Stimulated activated naive CD8-positive, alpha-beta T cell treated with anti-CD3 and anti-CD28 coated beads, Interleukin-15, Interleukin-2, amounts not matched to agents 100 ng/mL and 50 ng/mL, for 24 hours (primary cell): ENCODE measurements at regions not wholly inside any gene's neighbourhood (a gene's known extent, or its start where the extent isn't known, plus 50 kb on each side); places are given as distances from the start of the nearest gene placed in this dataset.

Source experiments
- H3K27ac Mint-ChIP-seq: one replicate; pipeline ENCODE4 v1.8.0; 2021; ENCODE audit warnings: mild to moderate bottlenecking, mixed read lengths
- H3K27me3 Mint-ChIP-seq: one replicate; pipeline ENCODE4 v1.8.0; 2021; ENCODE audit warnings: mixed read lengths
- H3K36me3 Mint-ChIP-seq: one replicate; pipeline ENCODE4 v1.8.0; 2021; ENCODE audit warnings: low read depth, mixed read lengths
- H3K4me1 Mint-ChIP-seq: one replicate; pipeline ENCODE4 v1.8.0; 2021; ENCODE audit warnings: low read depth, mixed read lengths
- H3K4me3 Mint-ChIP-seq: one replicate; pipeline ENCODE4 v1.8.0; 2021; ENCODE audit warnings: mild to moderate bottlenecking, mixed read lengths
- H3K9me3 Mint-ChIP-seq: one replicate; pipeline ENCODE4 v1.8.0; 2021; ENCODE audit warnings: mixed read lengths

DNA sequence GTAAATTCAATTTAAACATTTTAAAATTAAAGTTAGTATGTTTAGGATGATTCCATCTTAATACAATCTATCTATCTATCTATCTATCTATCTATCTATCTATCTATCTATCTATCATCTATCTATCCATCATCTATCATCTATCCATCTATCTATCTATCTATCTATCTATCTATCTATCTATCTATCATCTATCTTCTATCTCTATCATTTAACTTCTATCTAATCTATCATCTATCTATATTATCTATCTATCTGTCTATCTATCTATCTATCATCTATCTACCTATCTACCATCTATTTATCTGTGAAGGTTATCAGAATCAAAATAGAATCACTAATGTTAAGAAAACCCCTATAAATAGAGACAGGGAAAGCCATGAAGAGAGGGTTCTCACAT lies 78.3 kb downstream of the RAMP3 start:
- Mint-ChIP-seq H3K9me3 (no peaks in the 10 kb centered on the region), H3K4me3 (no peak overlapping the region), H3K36me3 (no peaks in the 10 kb centered on the region), H3K27ac (no peak overlapping the region), H3K4me1 (no peaks in the 10 kb centered on the region), H3K27me3 (peaks cover 55% of the 10 kb centered on the region)

- Mint-ChIP-seq H3K4me3 (no peak overlapping the region), H3K9me3 (no peaks in the 10 kb centered on the region), H3K36me3 (no peaks in the 10 kb centered on the region), H3K4me1 (no peaks in the 10 kb centered on the region), H3K27ac (no peak overlapping the region), H3K27me3 (peaks cover 61% of the 10 kb centered on the region)
Measured at GRCh38 chr7:45236666-45237065, 79.1 kb downstream of the RAMP3 start.

DNA sequence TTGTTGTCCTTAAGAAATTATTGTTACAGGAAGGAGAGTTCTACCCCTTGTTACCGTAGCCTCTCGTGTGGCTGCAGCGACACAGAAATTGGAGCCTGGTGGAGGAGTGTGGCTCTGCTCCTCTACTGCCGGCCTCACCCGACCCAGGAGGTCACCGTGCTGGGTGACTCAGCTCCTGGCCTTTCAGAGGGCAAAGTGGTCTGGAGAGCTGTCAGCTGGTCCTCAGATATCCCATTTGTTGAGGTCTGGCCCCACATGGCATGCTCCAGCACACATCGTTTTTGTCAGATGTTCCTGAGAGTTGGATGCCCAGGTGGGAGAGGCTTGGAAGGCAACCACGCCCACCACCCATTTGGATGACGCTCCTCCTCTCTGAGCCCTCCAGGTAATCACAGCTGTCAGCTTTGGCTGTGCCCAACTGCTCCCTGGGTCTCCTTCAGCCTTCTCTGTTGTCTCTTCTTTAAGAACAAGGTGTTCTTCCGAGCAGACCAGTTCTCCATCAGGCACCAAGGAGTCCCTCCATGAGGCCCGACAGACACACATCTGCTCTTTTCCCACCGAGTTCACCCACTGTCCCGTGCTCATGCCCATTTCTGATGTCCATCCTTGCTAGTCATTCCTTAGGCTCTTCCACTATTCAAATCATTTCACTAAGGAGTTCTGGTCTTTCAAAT lies 80.3 kb downstream of the RAMP3 start:
- Mint-ChIP-seq H3K36me3 (no peaks in the 10 kb centered on the region), H3K9me3 (no peaks in the 10 kb centered on the region), H3K27ac (no peak overlapping the region), H3K27me3 (peaks cover 57% of the 10 kb centered on the region), H3K4me1 (no peaks in the 10 kb centered on the region), H3K4me3 (no peak overlapping the region)

DNA sequence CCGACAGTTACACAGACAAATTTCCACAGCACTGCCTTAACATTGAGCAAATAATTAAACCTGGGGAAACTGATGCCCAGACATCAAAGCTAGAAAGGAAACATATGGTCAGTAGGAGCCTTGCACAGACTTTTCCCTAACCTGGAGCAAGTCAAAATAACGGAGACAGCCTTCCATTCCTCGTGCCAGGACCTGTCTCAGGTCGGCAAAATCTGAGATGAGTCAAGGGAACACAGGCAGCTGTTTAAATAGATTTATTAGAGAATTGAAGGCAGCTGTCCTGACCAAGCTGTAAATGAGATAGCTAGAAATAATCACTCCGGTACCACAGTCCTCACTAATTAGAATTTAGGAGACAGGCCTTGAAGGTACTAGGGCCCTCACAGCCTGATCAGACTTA lies 81.2 kb downstream of the RAMP3 start:
- H3K27me3 Mint-ChIP-seq: peaks cover 53% of the 10 kb centered on the region
- H3K4me1 Mint-ChIP-seq: no peaks in the 10 kb centered on the region
- no peaks in the 10 kb centered on the region for H3K9me3 Mint-ChIP-seq
- H3K4me3 Mint-ChIP-seq: no peak overlapping the region
- no peaks in the 10 kb centered on the region for H3K36me3 Mint-ChIP-seq
- H3K27ac Mint-ChIP-seq: no peak overlapping the region

GRCh38 chr7:45239486-45239885 lies 81.9 kb downstream of the RAMP3 start:
- Mint-ChIP-seq H3K4me3 (no peak overlapping the region), H3K4me1 (no peaks in the 10 kb centered on the region), H3K27me3 (peaks cover 49% of the 10 kb centered on the region), H3K36me3 (no peaks in the 10 kb centered on the region), H3K27ac (no peak overlapping the region), H3K9me3 (no peaks in the 10 kb centered on the region)

DNA sequence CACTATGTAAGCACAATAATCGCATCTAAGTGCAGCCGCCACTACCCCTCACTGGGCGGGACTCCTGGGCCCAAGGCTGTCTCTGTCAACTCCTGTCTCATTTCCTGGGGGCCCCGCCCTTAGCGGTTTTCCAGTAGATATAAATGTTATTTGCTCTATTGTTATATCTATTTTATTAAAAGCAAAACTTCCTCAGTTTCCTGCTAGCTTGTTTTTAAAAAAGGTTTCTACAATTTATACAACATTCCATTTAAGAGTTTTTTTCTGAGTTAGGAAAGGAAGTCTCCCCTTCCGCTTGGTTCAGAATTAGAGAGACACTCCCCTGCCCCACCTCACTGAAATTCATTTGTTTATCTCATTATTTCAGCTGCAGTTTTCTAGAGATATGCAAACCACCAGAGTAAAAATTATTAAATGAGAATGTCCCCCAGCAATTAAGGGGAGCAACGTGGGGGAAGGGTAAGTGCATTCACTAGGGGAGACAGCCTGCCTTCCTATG lies 82.7 kb downstream of the RAMP3 start:
- peaks cover 50% of the 10 kb centered on the region for H3K27me3 Mint-ChIP-seq
- H3K4me3 Mint-ChIP-seq: no peak overlapping the region
- H3K9me3 Mint-ChIP-seq: no peaks in the 10 kb centered on the region
- H3K27ac Mint-ChIP-seq: no peak overlapping the region
- H3K36me3 Mint-ChIP-seq: no peaks in the 10 kb centered on the region
- no peaks in the 10 kb centered on the region for H3K4me1 Mint-ChIP-seq

DNA sequence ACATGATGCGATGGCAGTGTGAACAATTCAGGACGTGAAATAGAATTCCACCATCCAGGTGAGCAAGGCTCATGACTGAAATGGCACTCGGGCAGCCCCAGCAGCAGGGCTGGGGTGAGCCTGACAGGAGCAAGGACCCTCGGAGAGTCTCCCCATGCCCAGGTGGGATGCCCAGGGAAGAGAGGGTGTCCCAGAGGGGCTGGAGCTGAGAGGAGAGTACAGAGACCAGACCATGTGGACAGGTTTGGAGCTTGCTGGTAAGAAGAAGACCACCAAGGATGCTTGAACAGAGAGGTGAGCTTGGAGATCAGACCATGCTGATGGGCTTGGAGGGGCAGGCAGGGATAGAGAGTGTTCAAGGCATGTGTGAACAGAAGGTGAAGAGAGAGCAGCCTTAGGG lies 83.3 kb downstream of the RAMP3 start:
- Mint-ChIP-seq H3K4me1 (no peaks in the 10 kb centered on the region), H3K27ac (no peak overlapping the region), H3K4me3 (no peak overlapping the region), H3K27me3 (peaks cover 54% of the 10 kb centered on the region), H3K9me3 (no peaks in the 10 kb centered on the region), H3K36me3 (no peaks in the 10 kb centered on the region)

DNA sequence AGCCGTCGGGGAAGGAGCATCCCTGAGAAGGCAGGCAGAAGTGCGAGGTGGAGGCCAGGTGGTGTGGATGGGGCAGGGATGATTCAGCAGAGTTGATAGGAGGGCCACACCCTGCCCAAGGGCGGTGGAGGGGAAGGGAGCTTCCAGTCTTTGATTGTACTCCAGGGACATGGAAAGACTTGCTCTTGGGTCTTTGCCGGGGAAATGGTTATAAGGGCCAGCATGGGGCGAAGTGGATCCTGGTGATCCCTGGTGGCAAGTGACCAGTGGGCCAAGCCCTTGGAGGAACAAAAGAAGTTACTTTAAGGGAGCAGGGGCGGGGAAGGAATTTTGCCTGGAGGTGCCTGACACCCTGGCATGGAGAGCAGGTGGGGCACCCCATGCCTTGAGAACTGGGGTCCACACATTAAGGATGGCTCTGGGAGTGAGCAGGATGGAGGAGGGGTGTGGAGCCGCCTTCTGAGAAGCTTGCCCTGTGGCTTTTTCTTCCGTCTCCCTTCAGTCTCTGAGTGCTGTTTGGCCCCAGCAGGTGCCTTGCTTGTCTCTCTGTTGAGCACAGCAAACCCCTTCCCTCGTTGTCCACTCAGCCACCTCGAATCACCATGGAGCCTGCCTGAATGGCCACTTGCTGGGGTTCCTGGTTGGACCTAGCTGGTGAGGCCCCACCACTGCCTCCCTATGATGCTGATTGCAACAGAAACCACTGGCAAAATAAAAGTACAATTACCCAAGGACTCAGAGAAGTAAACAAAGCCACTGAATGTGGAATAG lies 83.9 kb downstream of the RAMP3 start:
- Mint-ChIP-seq H3K36me3 (no peaks in the 10 kb centered on the region), H3K9me3 (no peaks in the 10 kb centered on the region), H3K27me3 (peaks cover 54% of the 10 kb centered on the region), H3K4me3 (no peak overlapping the region), H3K4me1 (no peaks in the 10 kb centered on the region), H3K27ac (no peak overlapping the region)

- no peak overlapping the region for H3K4me3 Mint-ChIP-seq
- no peak overlapping the region for H3K27ac Mint-ChIP-seq
- no peaks in the 10 kb centered on the region for H3K36me3 Mint-ChIP-seq
- H3K9me3 Mint-ChIP-seq: no peaks in the 10 kb centered on the region
- H3K4me1 Mint-ChIP-seq: no peaks in the 10 kb centered on the region
- peaks cover 58% of the 10 kb centered on the region for H3K27me3 Mint-ChIP-seq
Measured at GRCh38 chr7:45242261-45242660, 84.7 kb downstream of the RAMP3 start.

GRCh38 chr7:45242698-45243097 lies 85.1 kb downstream of the RAMP3 start:
- Mint-ChIP-seq H3K27ac (no peak overlapping the region), H3K4me1 (no peaks in the 10 kb centered on the region), H3K9me3 (no peaks in the 10 kb centered on the region), H3K4me3 (no peak overlapping the region), H3K36me3 (no peaks in the 10 kb centered on the region), H3K27me3 (peaks cover 58% of the 10 kb centered on the region)

DNA sequence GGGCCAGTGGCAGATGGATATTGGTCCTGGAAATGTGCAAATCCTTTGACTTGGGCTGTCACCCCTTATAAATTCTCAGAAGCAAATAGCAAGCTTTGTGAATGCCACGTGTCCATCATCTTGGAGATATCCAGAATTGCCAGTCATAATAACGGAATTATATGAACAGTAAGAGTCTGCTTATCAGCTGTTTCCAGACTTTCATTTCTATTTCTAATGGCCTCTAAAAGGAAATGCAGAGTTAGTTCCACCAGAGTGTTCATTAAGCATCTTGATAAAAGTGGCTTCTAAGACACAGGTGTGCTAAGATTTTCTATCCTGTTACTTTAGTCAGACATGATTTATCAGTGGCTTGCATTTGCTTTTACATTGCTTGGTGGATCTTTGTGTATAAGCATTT lies 87.4 kb downstream of the RAMP3 start:
- Mint-ChIP-seq H3K36me3 (no peaks in the 10 kb centered on the region), H3K4me1 (no peaks in the 10 kb centered on the region), H3K27ac (no peak overlapping the region), H3K4me3 (no peak overlapping the region), H3K9me3 (no peaks in the 10 kb centered on the region), H3K27me3 (peaks cover 56% of the 10 kb centered on the region)

- H3K27ac Mint-ChIP-seq: no peak overlapping the region
- no peak overlapping the region for H3K4me3 Mint-ChIP-seq
- H3K36me3 Mint-ChIP-seq: no peaks in the 10 kb centered on the region
- peaks cover 49% of the 10 kb centered on the region for H3K27me3 Mint-ChIP-seq
- no peaks in the 10 kb centered on the region for H3K4me1 Mint-ChIP-seq
- H3K9me3 Mint-ChIP-seq: no peaks in the 10 kb centered on the region
Measured at GRCh38 chr7:45246339-45246738, 88.7 kb downstream of the RAMP3 start.

- Mint-ChIP-seq H3K4me1 (no peaks in the 10 kb centered on the region), H3K36me3 (no peaks in the 10 kb centered on the region), H3K9me3 (no peaks in the 10 kb centered on the region), H3K4me3 (no peak overlapping the region), H3K27me3 (peaks cover 30% of the 10 kb centered on the region), H3K27ac (no peak overlapping the region)
Measured at GRCh38 chr7:45252248-45252647, 94.7 kb downstream of the RAMP3 start.

DNA sequence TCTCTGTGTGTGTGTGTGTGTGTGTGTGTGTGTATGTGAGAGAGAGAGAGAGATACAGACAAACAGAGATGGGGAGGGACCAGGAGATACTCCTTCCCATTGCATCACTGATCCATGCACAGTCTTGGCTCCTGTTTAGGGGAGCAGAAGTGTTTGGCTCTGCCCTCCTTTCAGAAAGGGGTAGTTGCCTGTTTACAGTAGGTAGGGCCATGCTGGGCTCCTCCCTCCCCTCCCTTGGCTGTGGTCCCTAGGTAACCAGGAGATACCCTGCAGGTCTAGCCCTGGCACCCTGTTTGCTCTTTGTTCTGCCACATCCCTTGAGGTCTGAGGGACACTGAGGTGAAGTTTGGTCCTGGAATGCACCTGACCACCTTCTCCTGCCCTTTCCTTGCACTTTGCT lies 95.3 kb downstream of the RAMP3 start:
- Mint-ChIP-seq H3K27ac (no peak overlapping the region), H3K9me3 (no peaks in the 10 kb centered on the region), H3K27me3 (peaks cover 31% of the 10 kb centered on the region), H3K4me3 (no peak overlapping the region), H3K4me1 (no peaks in the 10 kb centered on the region), H3K36me3 (no peaks in the 10 kb centered on the region)

GRCh38 chr7:45253368-45253767 lies 95.8 kb downstream of the RAMP3 start:
- no peaks in the 10 kb centered on the region for H3K36me3 Mint-ChIP-seq
- no peak overlapping the region for H3K4me3 Mint-ChIP-seq
- H3K4me1 Mint-ChIP-seq: no peaks in the 10 kb centered on the region
- no peak overlapping the region for H3K27ac Mint-ChIP-seq
- peaks cover 26% of the 10 kb centered on the region for H3K27me3 Mint-ChIP-seq
- H3K9me3 Mint-ChIP-seq: no peaks in the 10 kb centered on the region

DNA sequence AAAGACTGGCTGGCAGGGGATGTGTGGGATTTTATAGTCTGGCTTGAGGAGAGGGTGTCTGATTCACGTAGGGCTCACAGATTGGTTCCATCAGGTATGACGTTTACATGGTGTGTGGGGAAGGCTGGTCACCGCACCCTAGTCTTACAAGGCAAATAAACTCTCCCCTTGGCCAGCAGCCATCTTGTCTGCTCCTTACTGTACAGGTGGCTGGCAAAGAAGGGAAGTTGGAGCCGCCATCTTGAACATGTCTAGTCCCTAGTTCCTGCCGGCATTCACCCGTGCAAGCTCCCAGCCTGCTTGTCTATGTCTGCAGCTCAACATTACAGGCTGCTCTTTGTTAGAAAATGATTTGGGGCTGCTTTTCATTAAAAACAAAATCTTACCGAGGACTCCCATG lies 97.6 kb downstream of the RAMP3 start:
- no peaks in the 10 kb centered on the region for H3K36me3 Mint-ChIP-seq
- H3K4me3 Mint-ChIP-seq: no peak overlapping the region
- peaks cover 24% of the 10 kb centered on the region for H3K27me3 Mint-ChIP-seq
- H3K27ac Mint-ChIP-seq: no peak overlapping the region
- no peaks in the 10 kb centered on the region for H3K9me3 Mint-ChIP-seq
- H3K4me1 Mint-ChIP-seq: no peaks in the 10 kb centered on the region
